GM12878 (cell line): ENCODE measurements at regions not wholly inside any gene's neighbourhood (a gene's known extent, or its start where the extent isn't known, plus 50 kb on each side); places are given as distances from the start of the nearest gene placed in this dataset.

Source experiments
- BRCA1 ChIP-seq: IDR thresholded peaks from 2 replicates; pipeline ENCODE4 v1.6.1; 2011; ENCODE audit warnings: low read depth, low read length, improper control_type of control experiment
- CHD2 ChIP-seq: IDR thresholded peaks from 2 replicates; pipeline ENCODE4 v1.6.1; 2011; ENCODE audit warnings: low read depth, low read length, improper control_type of control experiment, borderline replicate concordance
- CTCF ChIP-seq, 3 experiments: IDR thresholded peaks in 2 of 3; conservative IDR thresholded peaks in 1 of 3; 2 replicates each; pipeline ENCODE4 v1.5.1; 2011; ENCODE audit warnings: low read depth in 3 of 3, low read length in 3 of 3, mild to moderate bottlenecking in 3 of 3, control low read depth in 2 of 3, moderate library complexity in 2 of 3, inconsistent platforms in 1 of 3, mixed read lengths in 1 of 3; ENCODE audit not compliant: control insufficient read depth in 2 of 3, insufficient read depth in 1 of 3; ENCODE audit errors: extremely low read depth in 1 of 3
- EZH2 ChIP-seq: IDR thresholded peaks from 2 replicates; pipeline ENCODE4 v1.6.1; 2012; ENCODE audit warnings: low read depth, mild to moderate bottlenecking, control low read depth, inconsistent platforms, low read length, borderline replicate concordance; ENCODE audit not compliant: control insufficient read depth
- HCFC1 ChIP-seq: fragments of 150-350 bp; IDR thresholded peaks from 2 replicates; pipeline ENCODE4 v1.6.1; 2014; ENCODE audit warnings: low read length
- KDM1A ChIP-seq: fragments of 200-600 bp; sonication (generic); IDR thresholded peaks from 2 replicates; pipeline ENCODE4 v1.6.1; 2016; ENCODE audit warnings: borderline replicate concordance
- NFYA ChIP-seq: IDR thresholded peaks from 2 replicates; pipeline ENCODE4 v1.6.1; 2011; ENCODE audit warnings: low read depth, mild to moderate bottlenecking, low read length, improper control_type of control experiment, borderline replicate concordance

- no peak for TF ChIP-seq CHD2
- TF ChIP-seq CTCF (IDR thresholded peaks at IDR 0.05 in 2 of 3, conservative IDR thresholded peaks at IDR 0.05 in 1 of 3; ENCODE audit: control insufficient read depth in 2 of 3, extremely low read depth in 1 of 3, insufficient read depth in 1 of 3, low read depth in 3 of 3, low read length in 3 of 3), result no peak
- no peak for TF ChIP-seq HCFC1
- no peak for TF ChIP-seq BRCA1
- no peak for TF ChIP-seq EZH2
- no peak for TF ChIP-seq KDM1A
- TF ChIP-seq NFYA, result no peak
These were observed 54.8 kb upstream of the VGLL4 start for GRCh38 chr3:11698326-11699082.
